ENCODE measurements at regions not wholly inside any gene's neighbourhood (a gene's known extent, or its start where the extent isn't known, plus 50 kb on each side); places are given as distances from the start of the nearest gene placed in this dataset.

GRCh38 chr2:220226076-220226475 lies 598.6 kb downstream of the SLC4A3 start:
- TF ChIP-seq ZNF446 (CRISPR knock-in tag; IDR thresholded peaks at IDR 0.05) = no peak
- TF ChIP-seq KLF6 (CRISPR knock-in tag; IDR thresholded peaks at IDR 0.05) = no peak
- TF ChIP-seq, protein P1, sequence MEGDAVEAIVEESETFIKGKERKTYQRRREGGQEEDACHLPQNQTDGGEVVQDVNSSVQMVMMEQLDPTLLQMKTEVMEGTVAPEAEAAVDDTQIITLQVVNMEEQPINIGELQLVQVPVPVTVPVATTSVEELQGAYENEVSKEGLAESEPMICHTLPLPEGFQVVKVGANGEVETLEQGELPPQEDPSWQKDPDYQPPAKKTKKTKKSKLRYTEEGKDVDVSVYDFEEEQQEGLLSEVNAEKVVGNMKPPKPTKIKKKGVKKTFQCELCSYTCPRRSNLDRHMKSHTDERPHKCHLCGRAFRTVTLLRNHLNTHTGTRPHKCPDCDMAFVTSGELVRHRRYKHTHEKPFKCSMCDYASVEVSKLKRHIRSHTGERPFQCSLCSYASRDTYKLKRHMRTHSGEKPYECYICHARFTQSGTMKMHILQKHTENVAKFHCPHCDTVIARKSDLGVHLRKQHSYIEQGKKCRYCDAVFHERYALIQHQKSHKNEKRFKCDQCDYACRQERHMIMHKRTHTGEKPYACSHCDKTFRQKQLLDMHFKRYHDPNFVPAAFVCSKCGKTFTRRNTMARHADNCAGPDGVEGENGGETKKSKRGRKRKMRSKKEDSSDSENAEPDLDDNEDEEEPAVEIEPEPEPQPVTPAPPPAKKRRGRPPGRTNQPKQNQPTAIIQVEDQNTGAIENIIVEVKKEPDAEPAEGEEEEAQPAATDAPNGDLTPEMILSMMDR (CRISPR knock-in tag; IDR thresholded peaks at IDR 0.05) = no peak
- no peak for TF ChIP-seq MBD4 (IDR thresholded peaks at IDR 0.05; ENCODE audit: borderline replicate concordance, low read length)
- no peak for TF ChIP-seq HDAC2 (CRISPR knock-in tag; IDR thresholded peaks at IDR 0.05)
- no peak for TF ChIP-seq POLR2A (IDR thresholded peaks at IDR 0.05; ENCODE audit: insufficient read depth in 1 of 2, low read depth in 2 of 2, low read length in 2 of 2)
- no peak for TF ChIP-seq ZNF264 (CRISPR knock-in tag; IDR thresholded peaks at IDR 0.05)
